Activated T-helper 9 cell treated with anti-CD3 and anti-CD28 coated beads, Interleukin-2, amount 50 U/mL, for 16 hours (primary cell): ENCODE measurements at regions not wholly inside any gene's neighbourhood (a gene's known extent, or its start where the extent isn't known, plus 50 kb on each side); places are given as distances from the start of the nearest gene placed in this dataset.

ENCODE experiments used
- DNase-seq: peaks from one replicate; pipeline ENCODE4 v3.0.0-alpha.2; 2020; ENCODE audit warnings: low read depth

- DNase-seq: no peak
Measured at GRCh38 chr15:66931768-66932633, 133.4 kb upstream of the SMAD3 start.

DNA sequence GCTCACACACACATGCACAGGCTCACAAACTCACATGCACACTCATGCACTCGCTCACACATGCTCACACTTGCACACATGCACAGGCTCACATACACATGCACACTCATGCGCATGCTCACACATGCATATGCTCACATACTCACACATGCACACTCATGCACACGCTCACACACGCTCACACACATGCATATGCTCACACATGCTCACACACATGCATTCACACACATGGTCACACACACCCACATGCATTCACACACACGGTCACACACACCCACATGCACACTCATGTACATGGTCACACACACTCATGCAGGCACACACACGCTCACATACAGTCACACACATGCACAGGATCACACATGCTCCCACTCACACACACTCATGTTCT is 132.8 kb upstream of the SMAD3 start:
- no peak for DNase-seq

DNA sequence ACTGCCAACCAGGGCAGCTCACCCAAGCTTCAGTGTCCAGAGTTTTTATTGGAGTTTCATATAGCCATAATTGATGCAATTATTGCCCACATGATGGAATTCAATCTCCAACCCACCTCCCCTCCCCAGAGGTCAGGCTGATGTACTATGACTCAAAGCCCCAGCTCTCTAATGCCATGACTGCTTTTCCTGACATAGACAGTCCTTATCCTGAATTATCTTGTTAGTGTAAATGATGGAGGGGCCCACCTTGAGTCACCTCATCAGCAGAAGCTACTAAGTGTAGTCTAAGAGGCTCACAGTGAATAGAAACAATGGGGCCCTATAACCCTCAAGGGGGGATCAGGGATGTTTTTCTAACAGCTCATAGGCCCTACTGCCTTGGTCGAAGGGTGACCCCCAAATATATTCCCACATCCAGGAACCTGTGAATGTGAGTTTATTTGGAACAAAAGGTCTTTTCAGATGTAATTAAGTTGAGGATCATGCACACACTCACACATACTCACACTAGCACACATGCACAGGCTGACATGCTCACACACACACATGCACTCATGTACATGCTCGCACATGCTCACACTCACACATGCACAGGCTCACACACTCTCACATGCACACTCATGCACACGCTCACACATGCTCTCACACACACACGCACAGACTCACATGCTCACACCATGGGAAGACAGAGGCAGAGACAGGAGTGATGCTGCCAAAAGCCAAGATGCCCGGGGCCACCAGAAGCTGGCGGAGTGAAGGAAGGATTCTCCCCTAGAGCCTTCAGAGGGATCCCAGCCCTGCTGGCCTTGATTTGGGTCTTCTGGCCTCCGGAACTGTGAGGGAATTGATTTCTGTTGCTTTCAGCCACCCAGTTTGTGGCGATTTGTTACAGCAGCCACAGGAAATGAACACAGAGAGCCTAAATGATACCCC is 131.2 kb upstream of the SMAD3 start:
- DNase-seq: no peak

- DNase-seq: no peak
Measured at GRCh38 chr15:66934868-66935520, 130.4 kb upstream of the SMAD3 start.

DNA sequence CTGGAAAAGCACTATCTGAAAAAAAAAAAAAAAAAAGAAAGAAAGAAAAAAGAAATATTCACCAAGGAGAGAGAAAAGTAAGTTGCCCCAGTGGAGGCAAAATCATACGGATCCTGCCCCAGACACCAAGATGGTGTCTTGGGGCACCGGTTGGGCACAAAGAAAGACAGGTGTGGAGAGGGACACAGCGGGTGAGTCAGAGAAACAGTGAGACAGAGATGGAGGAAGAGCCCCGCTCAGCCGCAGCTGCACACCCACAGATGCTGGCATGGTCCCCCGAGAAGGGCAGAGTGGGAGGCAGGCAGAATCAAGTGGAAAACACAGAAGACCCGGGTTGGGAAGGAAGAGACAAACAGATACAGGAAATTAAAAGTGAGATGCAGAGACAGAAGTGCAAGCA is 129.7 kb upstream of the SMAD3 start:
- DNase-seq: no peak

- no peak for DNase-seq
Measured at GRCh38 chr15:66936109-66936860, 129.1 kb upstream of the SMAD3 start.

- no peak for DNase-seq
Measured at GRCh38 chr15:66936861-66937582, 128.4 kb upstream of the SMAD3 start.

GRCh38 chr15:66937588-66937987 is 127.8 kb upstream of the SMAD3 start:
- no peak for DNase-seq

- no peak for DNase-seq
Measured at GRCh38 chr15:66938114-66938830, 127.1 kb upstream of the SMAD3 start.

- no peak for DNase-seq
Measured at GRCh38 chr15:66939016-66939415, 126.4 kb upstream of the SMAD3 start.

- no peak for DNase-seq
Measured at GRCh38 chr15:66939451-66940023, 125.9 kb upstream of the SMAD3 start.

- DNase-seq: no peak
Measured at GRCh38 chr15:66940368-66940767, 125.0 kb upstream of the SMAD3 start.

DNA sequence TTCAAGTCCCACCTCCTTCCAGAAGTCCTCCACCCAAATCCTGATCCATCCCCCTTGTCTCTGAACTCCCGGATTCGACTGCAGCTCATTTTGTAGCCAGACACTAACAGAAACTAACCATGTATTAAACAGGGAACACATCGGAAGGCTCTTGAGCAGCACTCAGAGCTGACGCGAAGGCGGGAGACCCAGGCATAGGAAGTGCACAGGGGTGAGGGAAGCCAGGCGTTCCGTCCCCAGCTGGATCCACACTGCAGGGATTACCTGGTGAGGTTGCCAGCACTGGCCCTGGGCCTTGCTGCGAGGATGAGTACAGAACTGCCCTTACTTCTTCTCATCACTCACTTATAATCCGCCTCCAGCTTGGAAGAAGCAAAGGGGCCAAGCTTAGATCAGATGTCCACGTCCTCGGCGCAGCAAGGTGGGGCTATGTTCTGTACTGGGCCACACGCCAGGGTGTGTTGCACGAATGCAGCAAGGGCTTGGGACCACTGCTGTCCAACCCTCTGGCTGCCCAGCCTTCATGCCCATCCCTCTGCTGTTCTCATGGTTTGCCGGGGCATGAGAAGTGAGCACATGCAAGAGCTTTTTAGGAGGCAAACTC is 124.2 kb upstream of the SMAD3 start:
- no peak for DNase-seq

- DNase-seq: no peak
Measured at GRCh38 chr15:66941791-66942190, 123.6 kb upstream of the SMAD3 start.

- no peak for DNase-seq
Measured at GRCh38 chr15:66942649-66943390, 122.6 kb upstream of the SMAD3 start.

DNA sequence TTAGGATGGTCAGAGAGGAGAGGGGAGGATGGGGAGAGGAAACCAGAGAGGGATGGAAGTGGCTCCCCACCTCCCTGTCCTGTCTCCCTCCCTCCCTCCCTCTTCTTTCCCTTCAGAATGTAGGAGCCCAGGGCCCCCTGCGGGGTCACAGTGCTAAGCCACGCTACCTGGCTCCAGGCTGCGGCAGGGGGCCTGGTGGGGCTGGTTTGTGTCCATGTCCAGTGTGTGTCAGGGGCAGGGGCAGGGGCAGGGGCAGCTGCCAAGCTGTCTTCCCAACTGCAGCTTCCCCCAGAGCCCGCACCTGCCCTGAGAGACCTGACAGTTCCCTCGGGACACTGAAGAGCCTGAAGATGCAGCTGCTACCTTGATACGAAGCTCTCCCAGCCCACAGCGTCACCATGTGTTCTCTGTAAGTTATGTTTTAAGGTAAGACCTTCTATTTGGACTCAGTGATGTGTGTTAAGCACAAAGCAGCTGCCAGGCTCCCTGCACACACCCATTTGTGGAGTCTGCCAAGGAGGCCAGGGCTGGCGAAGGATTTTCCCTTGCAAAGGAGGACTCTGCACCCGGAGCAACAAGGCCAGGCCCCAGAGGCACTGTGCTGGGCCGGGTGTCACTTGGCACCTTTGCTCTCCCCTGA is 121.8 kb upstream of the SMAD3 start:
- DNase-seq: no peak

DNA sequence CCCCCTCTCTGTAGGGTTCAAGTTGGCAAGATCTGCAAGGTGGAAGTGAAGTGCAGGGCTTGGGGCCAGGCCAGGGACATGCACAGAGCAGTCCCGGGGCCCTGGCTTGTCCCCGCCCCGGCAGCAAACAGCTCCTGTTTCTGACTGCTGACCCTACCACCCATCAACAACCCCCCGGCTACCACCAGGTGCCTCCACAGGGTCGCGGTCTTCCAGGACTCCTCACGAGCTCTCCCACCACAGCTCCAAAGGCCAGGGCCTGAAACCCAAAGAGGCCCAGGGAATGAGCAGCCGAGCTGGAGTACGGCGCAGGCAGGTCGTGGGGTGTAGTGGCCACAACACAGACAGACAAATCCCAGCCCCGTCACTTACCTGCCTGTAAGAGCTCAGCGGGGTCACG is 121.3 kb upstream of the SMAD3 start:
- DNase-seq: no peak

DNA sequence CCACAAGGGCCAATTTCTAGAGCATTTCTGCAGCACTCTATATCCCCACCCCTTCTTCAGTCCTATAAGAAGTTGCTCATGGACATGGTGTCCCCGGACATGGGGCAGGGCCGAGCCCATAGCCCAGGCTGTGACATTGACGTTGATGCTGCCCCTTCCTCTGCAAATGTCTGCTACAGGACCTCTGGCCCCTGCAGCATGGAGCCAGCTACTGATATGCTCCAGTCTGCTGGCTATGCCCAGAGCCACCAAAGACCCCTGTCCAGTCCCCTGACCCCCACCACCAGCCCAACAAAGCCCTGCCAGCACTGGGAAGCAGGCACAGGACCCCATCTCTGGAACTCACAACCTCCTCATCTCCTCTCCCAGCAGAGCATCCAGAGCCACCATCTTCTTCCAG is 120.1 kb upstream of the SMAD3 start:
- DNase-seq: no peak
